ENCODE measurements at regions not wholly inside any gene's neighbourhood (a gene's known extent, or its start where the extent isn't known, plus 50 kb on each side); places are given as distances from the start of the nearest gene placed in this dataset.

- TF ChIP-seq, protein P1, sequence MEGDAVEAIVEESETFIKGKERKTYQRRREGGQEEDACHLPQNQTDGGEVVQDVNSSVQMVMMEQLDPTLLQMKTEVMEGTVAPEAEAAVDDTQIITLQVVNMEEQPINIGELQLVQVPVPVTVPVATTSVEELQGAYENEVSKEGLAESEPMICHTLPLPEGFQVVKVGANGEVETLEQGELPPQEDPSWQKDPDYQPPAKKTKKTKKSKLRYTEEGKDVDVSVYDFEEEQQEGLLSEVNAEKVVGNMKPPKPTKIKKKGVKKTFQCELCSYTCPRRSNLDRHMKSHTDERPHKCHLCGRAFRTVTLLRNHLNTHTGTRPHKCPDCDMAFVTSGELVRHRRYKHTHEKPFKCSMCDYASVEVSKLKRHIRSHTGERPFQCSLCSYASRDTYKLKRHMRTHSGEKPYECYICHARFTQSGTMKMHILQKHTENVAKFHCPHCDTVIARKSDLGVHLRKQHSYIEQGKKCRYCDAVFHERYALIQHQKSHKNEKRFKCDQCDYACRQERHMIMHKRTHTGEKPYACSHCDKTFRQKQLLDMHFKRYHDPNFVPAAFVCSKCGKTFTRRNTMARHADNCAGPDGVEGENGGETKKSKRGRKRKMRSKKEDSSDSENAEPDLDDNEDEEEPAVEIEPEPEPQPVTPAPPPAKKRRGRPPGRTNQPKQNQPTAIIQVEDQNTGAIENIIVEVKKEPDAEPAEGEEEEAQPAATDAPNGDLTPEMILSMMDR (IDR thresholded peaks at IDR 0.05), result no peak
- TF ChIP-seq POLR2AphosphoS5 (IDR thresholded peaks at IDR 0.05), result no peak
- no peak for TF ChIP-seq POLR2A (IDR thresholded peaks at IDR 0.05)
- no peak for TF ChIP-seq EP300 (IDR thresholded peaks at IDR 0.05)
Measured at GRCh38 chr10:106254071-106254470, 910.4 kb downstream of the SORCS1 start.
